Smooth muscle cell (in vitro differentiated cells): ENCODE measurements at regions not wholly inside any gene's neighbourhood (a gene's known extent, or its start where the extent isn't known, plus 50 kb on each side); places are given as distances from the start of the nearest gene placed in this dataset.

Source experiments
- DNase-seq: peaks from one replicate; lab custom pipeline; 2025; ENCODE audit not compliant: unreplicated experiment; lab: John Stamatoyannopoulos, UW
- H2AFZ ChIP-seq: fragments of 200-600 bp; sonication (generic); 2 replicates; pipeline ENCODE4 v1.6.0; 2016; ENCODE audit warnings: antibody characterized with exemption, low read depth, mild to moderate bottlenecking
- H3F3A ChIP-seq: fragments of 200-600 bp; sonication (generic); 2 replicates; pipeline ENCODE4 v1.6.0; 2017; ENCODE audit warnings: antibody characterized with exemption, low read depth
- H3K27ac ChIP-seq: fragments of 200-600 bp; sonication (generic); 2 replicates; pipeline ENCODE4 v1.5.1; 2016; ENCODE audit warnings: low read depth, mild to moderate bottlenecking
- H3K27me3 ChIP-seq: fragments of 200-600 bp; sonication (generic); 2 replicates; pipeline ENCODE4 v1.6.1; 2016; ENCODE audit warnings: low read depth, mild to moderate bottlenecking
- H3K36me3 ChIP-seq: fragments of 200-600 bp; sonication (generic); 2 replicates; pipeline ENCODE4 v1.5.1; 2016; ENCODE audit warnings: low read depth
- H3K4me1 ChIP-seq: fragments of 200-600 bp; sonication (generic); 2 replicates; pipeline ENCODE4 v1.5.1; 2016; ENCODE audit warnings: low read depth
- H3K4me2 ChIP-seq: fragments of 200-600 bp; sonication (generic); 2 replicates; pipeline ENCODE4 v1.6.0; 2016; ENCODE audit warnings: mild to moderate bottlenecking
- H3K4me3 ChIP-seq: fragments of 200-600 bp; sonication (generic); 2 replicates; pipeline ENCODE4 v1.5.1; 2016; ENCODE audit warnings: mild to moderate bottlenecking
- H3K79me2 ChIP-seq: fragments of 200-600 bp; sonication (generic); 2 replicates; pipeline ENCODE4 v1.6.0; 2016; ENCODE audit warnings: low read depth, mild to moderate bottlenecking
- H3K9ac ChIP-seq: fragments of 200-600 bp; sonication (generic); 2 replicates; pipeline ENCODE4 v1.6.0; 2016; ENCODE audit warnings: low read depth
- H3K9me3 ChIP-seq: fragments of 200-600 bp; sonication (generic); replicated peaks from 2 replicates; pipeline ENCODE4 v1.5.1; 2016; ENCODE audit warnings: low read depth
- H4K20me1 ChIP-seq: fragments of 200-600 bp; sonication (generic); 2 replicates; pipeline ENCODE4 v1.6.0; 2016; ENCODE audit warnings: low read depth
- CTCF ChIP-seq: fragments of 200-600 bp; sonication (generic); IDR thresholded peaks from 2 replicates; pipeline ENCODE4 v1.5.1; 2017; ENCODE audit warnings: borderline replicate concordance, mild to moderate bottlenecking, antibody characterized with exemption; ENCODE audit not compliant: insufficient read depth, poor library complexity, severe bottlenecking
- WGBS: methylation state at CpG from one replicate; pipeline ENCODE4 v1.1.7; 2016; ENCODE audit warnings: low lambda C conversion rate; 5-methylcytosine and 5-hydroxymethylcytosine counted together

DNA sequence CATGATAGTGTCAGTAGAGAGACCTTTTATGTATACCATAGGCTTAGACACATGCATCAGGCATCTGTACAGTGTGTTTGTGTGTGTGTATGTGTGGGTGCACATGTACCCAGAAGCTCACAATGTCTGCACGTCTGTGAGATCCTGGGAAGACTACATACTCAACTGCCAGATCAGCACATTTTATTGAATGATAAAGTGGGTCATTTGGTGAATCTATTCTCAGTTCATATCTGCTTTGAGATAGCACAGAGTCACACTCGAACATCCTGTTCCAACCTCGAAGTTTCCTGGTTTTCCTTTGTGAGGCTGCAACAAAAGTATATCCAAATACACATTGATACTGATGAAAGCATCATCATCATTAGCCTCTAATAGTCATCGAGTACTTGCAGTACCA lies 63.6 kb downstream of the MAF start:
- Histone ChIP-seq H3K4me2 (no peak overlapping the region), H3K79me2 (no peaks in the 10 kb centered on the region), H3K9ac (no peak overlapping the region), H3F3A (no peaks in the 10 kb centered on the region), H3K27ac (no peak overlapping the region), H3K4me3 (no peak overlapping the region), H3K9me3 (no peaks in the 10 kb centered on the region), H3K36me3 (no peaks in the 10 kb centered on the region), H3K27me3 (no peaks in the 10 kb centered on the region), H2AFZ (no peak overlapping the region), H3K4me1 (no peaks in the 10 kb centered on the region), H4K20me1 (no peaks in the 10 kb centered on the region)
- no peak for DNase-seq
- 85% methylated on average over 4 of the region's 4 CpGs for WGBS
- no peak for TF ChIP-seq CTCF

DNA sequence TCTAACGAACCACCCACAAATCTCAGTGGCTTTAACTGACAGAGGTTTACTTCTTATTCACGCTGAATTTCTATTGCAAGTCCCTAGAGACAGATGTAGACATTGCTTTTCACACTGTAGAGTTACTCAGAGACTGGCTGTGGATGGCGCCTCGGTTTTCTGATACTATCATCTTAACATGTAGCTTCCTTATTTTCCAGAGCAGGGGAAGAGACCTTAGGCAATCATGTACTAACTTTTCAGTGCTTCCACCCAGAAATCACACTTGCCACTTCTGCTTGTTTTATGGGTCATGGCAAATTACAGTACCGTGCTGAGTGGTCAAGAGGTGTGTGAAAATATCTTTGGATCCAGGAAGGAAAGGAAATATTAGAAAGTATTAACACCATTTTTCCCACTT lies 65.4 kb downstream of the MAF start:
- Histone ChIP-seq H3K4me3 (no peak overlapping the region), H3K9me3 (no peaks in the 10 kb centered on the region), H3K27me3 (no peaks in the 10 kb centered on the region), H3K4me2 (no peak overlapping the region), H3K9ac (no peak overlapping the region), H3F3A (no peaks in the 10 kb centered on the region), H2AFZ (no peak overlapping the region), H3K4me1 (no peaks in the 10 kb centered on the region), H3K36me3 (no peaks in the 10 kb centered on the region), H3K79me2 (no peaks in the 10 kb centered on the region), H4K20me1 (no peaks in the 10 kb centered on the region), H3K27ac (no peak overlapping the region)
- TF ChIP-seq CTCF = no peak
- 76% methylated on average over 5 of the region's 5 CpGs for WGBS
- no peak for DNase-seq

- Histone ChIP-seq H3K4me1 (no peaks in the 10 kb centered on the region), H4K20me1 (no peaks in the 10 kb centered on the region), H3F3A (no peaks in the 10 kb centered on the region), H3K4me2 (no peak overlapping the region), H3K27ac (no peak overlapping the region), H3K9ac (no peak overlapping the region), H3K27me3 (no peaks in the 10 kb centered on the region), H3K36me3 (no peaks in the 10 kb centered on the region), H2AFZ (no peak overlapping the region), H3K79me2 (no peaks in the 10 kb centered on the region), H3K4me3 (no peak overlapping the region), H3K9me3 (no peaks in the 10 kb centered on the region)
- TF ChIP-seq CTCF = no peak
- DNase-seq = no peak
- WGBS = 98% methylated on average over 3 of the region's 3 CpGs
Observed at GRCh38 chr16:79534143-79534542, 66.4 kb downstream of the MAF start.

DNA sequence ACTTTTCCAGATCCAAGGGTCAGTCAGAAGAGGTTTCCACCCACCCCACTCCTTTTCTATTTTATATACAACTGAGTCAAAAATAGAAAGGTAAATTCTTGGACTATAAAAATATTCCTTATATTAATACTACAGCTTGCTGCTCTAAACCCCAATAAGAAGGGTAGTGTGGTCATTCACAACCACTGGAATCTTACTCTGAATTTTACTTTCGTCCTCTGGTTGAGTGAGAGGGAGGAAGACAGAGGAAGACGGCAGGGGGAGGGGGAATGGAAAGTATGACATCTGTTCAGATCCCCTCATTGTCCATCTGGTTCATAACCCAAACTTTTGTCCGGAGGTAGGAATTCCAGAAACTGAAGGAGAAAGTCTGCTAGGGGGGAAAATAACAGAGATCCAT lies 67.2 kb downstream of the MAF start:
- Histone ChIP-seq H4K20me1 (no peaks in the 10 kb centered on the region), H3K4me2 (no peak overlapping the region), H3K9me3 (no peaks in the 10 kb centered on the region), H2AFZ (no peak overlapping the region), H3K4me3 (no peak overlapping the region), H3K9ac (no peak overlapping the region), H3K79me2 (no peaks in the 10 kb centered on the region), H3K4me1 (no peaks in the 10 kb centered on the region), H3K27ac (no peak overlapping the region), H3F3A (no peaks in the 10 kb centered on the region), H3K27me3 (no peaks in the 10 kb centered on the region), H3K36me3 (no peaks in the 10 kb centered on the region)
- DNase-seq = no peak
- WGBS = 78% methylated on average over 3 of the region's 3 CpGs
- no peak for TF ChIP-seq CTCF
